ENCODE measurements at regions not wholly inside any gene's neighbourhood (a gene's known extent, or its start where the extent isn't known, plus 50 kb on each side); places are given as distances from the start of the nearest gene placed in this dataset.
A peak's percentile ranks its signal among the peaks of the same experiment; 100 is the strongest.
"Not testable (repeated sequence)": the region's sequence is repeated elsewhere in the genome, so short reads cannot be mapped to it uniquely, and the experiment has no call there.

DNA sequence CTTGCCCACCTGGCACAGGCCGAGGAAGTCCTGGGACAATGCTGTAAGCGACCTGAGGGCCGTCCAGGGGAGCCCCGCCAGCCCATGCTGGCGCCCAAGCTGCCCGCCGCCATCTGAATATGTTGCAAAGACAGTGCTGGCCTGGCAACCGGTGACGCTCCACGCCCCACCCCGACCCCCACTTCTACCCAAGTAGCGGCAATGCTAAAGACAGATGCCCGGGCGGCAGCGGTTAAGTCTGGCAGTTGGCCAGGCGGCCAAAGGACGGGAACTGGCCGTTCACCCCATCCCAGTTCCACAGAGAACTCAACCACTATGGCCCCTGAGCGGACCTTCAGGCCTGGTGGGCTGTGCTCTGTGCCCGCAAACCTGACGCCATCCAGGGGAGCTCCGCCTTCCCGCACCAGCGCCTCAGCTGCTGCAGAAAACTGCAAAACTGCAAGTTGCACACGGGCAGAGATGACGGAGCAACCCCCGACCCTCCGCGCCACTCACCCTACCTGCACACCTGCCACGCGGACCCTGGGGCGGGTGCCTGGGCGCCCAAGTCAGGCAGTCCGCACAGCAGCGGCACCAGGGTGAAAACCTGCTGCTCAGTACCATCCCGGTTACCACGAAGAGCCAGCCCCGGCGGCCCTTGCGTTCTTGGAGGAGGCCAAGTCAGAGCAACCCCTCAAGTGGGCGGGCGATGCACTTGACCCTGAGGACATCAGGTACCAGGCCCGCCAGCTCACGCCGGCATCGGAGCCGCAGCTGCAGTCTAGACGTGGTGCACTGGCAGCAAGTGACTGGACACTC is 667.6 kb downstream of the SPATA31A6 start:
- H3K4me3 ChIP-seq (ENCODE audit: low read depth, low read length); DNase-seq (ENCODE audit: low read depth); in situ Hi-C loops (cut with HindIII; ENCODE audit: low sequenced_read_pairs): not testable (repeated sequence)

GRCh38 chr9:42851701-42852100 is 668.2 kb downstream of the SPATA31A6 start:
- DNase-seq (ENCODE audit: low read depth); H3K4me3 ChIP-seq (ENCODE audit: low read depth, low read length); in situ Hi-C loops (cut with HindIII; ENCODE audit: low sequenced_read_pairs): not testable (repeated sequence)

GRCh38 chr9:42852133-42852930 is 668.9 kb downstream of the SPATA31A6 start:
- DNase-seq (ENCODE audit: low read depth); in situ Hi-C loops (cut with HindIII; ENCODE audit: low sequenced_read_pairs): not testable (repeated sequence)
- peak overlapping the region; percentile 31 for H3K4me3 ChIP-seq (ENCODE audit: low read depth, low read length)

DNA sequence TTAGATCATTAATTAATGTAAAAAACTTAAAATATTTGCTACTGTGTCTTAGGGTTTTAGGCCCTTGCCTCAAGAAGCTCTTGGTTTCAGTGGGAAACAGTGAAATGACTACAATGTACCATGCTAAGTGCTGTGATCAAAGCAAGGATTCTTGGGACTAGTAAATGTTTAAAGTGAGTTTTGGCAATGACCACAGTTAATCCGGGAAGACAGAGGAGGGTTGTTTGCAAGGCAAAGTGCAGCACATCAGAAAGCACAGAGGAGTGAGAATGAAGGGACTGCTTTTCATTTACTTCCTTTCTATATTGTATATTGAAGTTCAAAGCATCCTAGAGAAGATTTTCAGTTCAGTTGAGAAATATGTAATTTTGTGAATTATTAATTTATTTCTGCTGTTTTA is 676.7 kb downstream of the SPATA31A6 start:
- H3K4me3 ChIP-seq (ENCODE audit: low read depth, low read length); in situ Hi-C loops (cut with HindIII; ENCODE audit: low sequenced_read_pairs); DNase-seq (ENCODE audit: low read depth): not testable (repeated sequence)

DNA sequence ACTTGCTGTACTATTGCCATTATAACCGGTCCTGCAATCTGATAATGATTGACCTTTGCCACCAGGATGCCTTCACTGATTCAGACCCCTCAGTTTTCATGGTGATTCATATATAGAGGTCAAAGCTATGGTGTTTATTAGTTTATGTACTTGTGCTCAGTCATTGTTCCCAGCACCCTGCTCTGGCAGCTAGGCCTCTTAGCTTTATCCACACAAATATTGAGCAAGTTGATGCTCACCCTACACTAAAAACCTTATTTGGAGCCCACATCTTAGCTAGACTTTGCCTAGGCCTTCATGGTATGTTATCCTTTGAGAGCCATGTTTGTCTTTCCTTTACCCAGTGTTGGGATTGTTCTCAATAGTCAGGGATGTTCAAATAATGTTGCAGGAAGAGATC is 679.0 kb downstream of the SPATA31A6 start:
- in situ Hi-C loops (cut with HindIII; ENCODE audit: low sequenced_read_pairs); DNase-seq (ENCODE audit: low read depth); H3K4me3 ChIP-seq (ENCODE audit: low read depth, low read length): not testable (repeated sequence)
